Jurkat, Clone E6-1 (cell line): ENCODE measurements at regions not wholly inside any gene's neighbourhood (a gene's known extent, or its start where the extent isn't known, plus 50 kb on each side); places are given as distances from the start of the nearest gene placed in this dataset.
"Not testable (repeated sequence)": the region's sequence is repeated elsewhere in the genome, so short reads cannot be mapped to it uniquely, and the experiment has no call there.

Experiments
- DNase-seq: peaks from one replicate; pipeline ENCODE4 v3.0.0-alpha.2; 2011; ENCODE audit warnings: low read depth, low spot score
- H3K4me3 ChIP-seq: 2 replicates; pipeline ENCODE4 v1.5.1; 2011; ENCODE audit warnings: mild to moderate bottlenecking, low read length, control low read depth, moderate library complexity

DNA sequence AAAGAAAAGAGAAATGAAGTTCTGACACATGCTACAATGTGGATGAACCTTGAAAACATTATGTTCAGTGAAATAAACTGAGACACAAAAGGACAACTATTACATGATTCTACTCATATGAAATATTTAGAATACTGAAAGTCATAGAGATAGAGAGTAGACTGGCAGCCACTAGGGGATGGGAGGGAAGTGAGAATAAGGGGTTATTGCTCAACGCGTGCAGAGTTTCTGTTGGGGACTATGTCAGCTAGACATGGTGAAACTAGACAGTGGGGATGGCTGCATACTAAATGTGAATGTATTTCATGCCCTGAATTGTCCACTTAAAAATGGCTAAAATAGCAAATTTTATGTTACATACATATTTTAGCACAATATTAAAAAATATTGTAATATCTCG is 108.7 kb upstream of the ATL2 start:
- no peak for DNase-seq
- H3K4me3 ChIP-seq = no peak overlapping the region

DNA sequence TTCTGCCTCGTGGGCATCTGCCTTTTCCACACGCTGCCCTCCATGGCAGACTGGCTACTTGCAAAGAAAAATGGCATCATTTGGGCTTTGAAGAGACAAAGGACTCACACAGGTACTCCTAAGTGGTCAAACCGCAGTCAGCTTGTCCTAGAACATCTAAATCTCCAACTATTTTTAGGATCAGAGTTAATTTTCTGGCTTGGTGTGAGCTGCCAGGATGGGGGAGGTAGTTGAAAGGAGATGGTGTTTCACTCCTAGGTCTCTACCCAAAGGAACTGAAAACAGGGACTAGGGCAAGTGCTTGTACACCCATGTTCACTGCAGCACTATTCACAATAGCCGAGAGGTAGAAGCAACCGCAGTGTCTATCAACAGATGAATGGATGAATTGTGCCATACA is 107.9 kb upstream of the ATL2 start:
- no peak for DNase-seq
- no peak overlapping the region for H3K4me3 ChIP-seq

DNA sequence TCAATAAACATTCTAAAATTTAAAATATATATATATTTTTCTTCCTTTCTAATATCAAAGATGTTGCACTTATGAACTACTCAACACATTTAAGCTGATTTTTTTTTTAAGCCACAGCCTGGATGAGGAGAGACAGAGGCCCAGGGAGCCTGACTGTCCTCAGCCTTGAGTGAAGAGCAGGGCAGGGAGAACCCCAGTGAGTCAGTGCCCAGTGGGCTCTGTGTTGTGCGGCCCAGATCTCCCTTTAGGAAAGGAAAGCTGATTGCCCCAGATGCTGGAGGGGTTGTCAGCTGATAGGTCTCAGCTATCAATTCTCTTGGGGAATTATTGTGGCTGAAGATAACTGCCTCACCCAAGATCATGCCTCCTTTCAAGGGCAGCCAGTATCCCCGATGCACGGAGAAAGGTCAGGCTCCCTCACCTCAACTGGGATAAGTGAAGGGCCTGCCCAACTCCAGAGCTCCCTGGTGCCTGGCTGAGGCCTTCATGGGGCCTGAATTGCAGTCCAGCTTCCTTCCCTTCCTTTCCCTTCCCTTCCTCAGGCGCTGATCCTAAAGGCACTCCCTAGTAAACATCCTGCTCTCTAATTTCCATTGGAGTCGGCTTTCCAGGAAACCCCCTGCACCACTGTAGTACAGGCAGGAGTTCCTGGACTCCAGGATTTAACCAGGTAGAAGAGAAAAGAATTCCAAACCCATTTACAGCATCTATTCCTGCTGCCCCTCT is 106.9 kb upstream of the ATL2 start:
- DNase-seq = no peak
- H3K4me3 ChIP-seq = no peak overlapping the region

DNA sequence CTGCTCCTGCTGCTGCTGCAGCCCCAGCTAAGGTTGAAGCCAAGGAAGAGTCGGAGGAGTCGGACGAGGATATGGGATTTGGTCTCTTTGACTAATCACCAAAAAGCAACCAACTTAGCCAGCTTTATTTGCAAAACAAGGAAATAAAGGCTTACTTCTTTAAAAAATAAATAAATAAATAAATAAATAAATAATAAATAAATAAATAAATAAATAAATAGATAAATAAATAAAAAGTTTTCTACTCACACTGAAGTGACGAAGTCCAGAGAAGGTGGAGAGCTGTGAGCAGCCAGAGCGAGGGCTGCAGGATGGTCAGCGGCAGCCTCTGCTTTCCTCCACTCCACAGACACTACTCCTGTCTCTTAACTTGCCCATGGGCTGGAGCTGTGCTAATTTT is 105.6 kb upstream of the ATL2 start:
- H3K4me3 ChIP-seq, DNase-seq: not testable (repeated sequence)

DNA sequence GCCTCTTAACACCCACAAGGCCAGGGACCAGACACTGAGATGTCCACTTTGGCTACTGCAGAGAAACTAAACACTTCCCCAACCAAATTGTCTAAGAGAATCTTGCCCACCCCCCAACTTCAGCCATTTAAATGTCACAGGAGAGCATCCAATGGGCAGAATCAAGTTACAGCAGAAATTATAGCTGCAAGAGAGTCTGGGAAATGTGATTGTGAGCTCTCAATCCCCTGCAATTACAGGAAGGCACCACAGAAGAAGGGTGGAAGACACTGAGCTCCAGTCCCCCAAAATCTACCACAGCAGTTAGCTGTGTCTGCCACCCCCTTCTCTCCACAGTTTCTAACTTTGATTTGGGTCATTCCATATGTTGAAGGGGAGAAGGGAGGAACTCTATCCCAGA is 103.5 kb upstream of the ATL2 start:
- no peak overlapping the region for H3K4me3 ChIP-seq
- DNase-seq = no peak

DNA sequence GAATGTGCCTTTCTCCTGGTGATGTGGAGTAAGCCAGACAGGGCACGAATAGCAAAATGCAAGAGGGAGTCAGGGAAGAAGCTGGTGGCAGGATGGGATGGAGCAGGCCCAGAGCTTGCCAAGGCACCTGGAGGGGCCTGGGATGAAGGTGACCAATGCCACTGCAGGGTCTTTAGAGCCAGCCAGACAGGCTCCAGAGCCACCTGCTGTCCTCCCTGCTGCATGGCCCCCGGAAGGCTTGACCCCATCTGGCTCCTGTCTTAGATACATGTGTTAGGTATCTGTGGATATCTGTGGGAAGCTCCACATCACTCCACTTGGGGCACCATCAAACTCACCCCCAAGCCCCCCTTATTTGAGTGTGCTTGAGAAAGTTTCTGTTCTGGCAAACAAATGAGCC is 99.9 kb upstream of the ATL2 start:
- no peak for DNase-seq

DNA sequence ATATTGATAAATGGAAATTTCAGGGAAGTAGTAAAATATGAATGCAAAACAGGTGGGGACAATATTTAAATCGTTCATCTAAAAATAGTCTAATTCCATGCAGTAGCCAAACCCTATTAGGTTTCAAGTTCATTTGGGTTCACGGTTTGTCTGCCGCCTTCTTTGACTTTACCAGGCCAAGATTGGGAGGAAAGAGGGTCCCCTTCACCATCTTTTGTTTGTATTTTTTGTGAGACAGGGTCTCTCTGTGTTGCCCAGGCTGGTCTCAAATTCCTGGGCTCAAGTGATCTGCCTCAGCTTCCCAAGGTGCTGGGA is 98.5 kb upstream of the ATL2 start:
- H3K4me3 ChIP-seq = no peak overlapping the region
- no peak for DNase-seq

More for the DNA sequence above, 99.9 kb upstream of the ATL2 start:
- no peak overlapping the region for H3K4me3 ChIP-seq

DNA sequence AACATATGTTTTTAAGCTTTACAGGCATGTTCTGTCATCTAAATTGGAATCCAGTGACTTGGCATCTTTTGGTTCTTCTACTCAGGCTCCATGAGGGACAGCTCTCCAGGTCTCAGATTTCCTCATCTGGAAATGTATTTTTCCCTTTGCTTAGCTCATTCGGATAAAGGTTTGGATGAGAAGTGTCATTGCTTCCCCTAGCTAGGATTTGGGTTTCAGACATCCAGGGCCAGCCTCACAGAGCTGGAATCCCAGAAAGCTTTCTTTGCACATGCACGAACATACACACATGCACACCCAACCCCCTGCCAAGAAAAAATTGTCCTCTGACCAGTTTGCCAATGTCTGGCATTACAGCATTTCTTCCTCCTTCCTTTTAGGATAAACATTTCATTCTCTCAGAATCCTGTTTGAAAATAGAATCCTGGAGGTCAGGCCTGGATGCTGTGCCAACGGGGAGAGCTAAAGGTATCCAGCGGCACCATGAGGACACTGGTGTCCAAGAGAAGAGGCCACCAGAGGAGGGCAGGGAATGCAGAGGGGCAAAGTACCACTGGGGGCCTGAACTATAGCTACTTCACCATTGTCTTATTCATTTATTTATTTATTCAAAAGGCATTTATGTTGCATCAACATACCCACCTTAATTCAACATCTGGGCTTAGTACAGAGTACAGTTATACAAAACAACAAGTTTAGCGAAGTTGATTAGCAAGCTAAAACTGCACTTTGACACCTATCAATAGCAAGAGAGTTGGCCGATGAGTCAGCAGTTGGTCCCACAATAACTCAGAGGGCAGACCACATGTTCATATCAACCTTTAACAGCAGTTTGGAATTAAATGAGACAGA is 97.9 kb upstream of the ATL2 start:
- no peak for DNase-seq
- no peak overlapping the region for H3K4me3 ChIP-seq

DNA sequence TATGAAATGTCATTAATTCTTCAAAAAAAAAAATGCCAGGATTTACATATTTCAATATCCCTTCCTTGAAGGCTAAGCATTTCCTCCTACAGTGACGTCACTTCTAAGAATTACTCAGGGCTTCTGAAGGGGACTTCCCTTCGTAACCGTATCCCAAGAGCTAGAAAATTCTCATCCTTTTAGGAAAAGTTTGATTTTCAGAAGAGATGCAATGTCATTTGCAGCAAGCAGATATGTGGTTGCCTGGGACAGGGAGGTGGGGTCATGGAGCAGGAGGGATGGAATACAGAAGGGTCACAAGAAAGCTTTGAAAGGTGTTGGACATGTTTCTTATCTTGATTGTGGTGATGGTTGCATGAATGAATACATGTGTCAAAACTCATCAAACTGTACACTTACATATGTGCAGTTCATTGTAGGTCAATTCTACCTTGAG is 97.0 kb upstream of the ATL2 start:
- no peak overlapping the region for H3K4me3 ChIP-seq
- DNase-seq = no peak

DNA sequence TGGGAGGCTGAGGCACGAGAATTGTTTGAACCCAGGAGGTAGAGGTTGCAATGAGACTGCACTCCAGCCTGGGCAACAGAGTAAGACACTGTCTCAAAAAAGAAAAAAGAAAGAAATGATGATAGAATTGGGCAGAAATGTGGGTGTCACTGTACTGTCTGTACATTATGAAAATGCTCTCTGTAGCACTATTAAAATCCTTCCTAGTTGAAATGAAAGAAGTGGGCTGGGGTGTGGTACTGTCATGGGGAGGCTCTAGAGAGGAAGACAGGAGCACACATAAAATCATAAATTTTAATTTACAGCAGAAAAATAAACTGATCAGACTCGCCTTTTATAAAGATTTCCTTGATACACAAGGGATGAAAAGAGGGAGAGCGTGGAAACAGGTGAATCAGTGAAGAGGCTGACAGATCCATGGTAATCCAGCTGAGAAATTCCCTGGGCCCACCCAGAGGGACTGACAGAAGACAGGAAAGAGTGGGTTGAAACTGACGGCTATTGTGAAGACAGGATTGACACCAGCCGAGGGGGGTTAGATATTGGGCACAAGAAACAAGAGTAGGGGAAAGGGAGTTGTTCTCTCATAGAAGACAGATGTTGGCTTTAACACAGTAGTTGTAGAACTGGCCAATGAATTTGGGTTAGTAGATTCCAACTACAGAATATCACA is 96.4 kb upstream of the ATL2 start:
- no peak for DNase-seq
- H3K4me3 ChIP-seq = no peak overlapping the region

DNA sequence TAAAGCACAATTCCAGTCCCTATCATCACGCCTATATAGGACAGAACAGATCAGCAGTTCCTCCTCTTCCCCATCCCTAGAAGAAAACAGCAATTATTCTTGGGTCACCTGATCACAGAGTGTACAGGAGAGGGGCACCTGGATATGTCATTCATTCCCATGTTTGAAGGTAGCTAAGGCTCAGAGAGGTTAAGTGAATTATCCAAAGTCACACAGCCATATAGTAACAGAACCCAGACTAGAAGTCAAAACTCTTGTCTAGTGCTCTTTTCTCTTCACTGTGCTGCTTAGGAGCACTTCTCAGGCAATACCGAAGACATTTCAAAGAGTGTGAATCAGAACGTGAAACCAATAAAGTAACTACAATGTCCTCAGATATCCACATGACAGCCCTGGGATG is 93.0 kb upstream of the ATL2 start:
- DNase-seq = no peak
- H3K4me3 ChIP-seq = no peak overlapping the region

DNA sequence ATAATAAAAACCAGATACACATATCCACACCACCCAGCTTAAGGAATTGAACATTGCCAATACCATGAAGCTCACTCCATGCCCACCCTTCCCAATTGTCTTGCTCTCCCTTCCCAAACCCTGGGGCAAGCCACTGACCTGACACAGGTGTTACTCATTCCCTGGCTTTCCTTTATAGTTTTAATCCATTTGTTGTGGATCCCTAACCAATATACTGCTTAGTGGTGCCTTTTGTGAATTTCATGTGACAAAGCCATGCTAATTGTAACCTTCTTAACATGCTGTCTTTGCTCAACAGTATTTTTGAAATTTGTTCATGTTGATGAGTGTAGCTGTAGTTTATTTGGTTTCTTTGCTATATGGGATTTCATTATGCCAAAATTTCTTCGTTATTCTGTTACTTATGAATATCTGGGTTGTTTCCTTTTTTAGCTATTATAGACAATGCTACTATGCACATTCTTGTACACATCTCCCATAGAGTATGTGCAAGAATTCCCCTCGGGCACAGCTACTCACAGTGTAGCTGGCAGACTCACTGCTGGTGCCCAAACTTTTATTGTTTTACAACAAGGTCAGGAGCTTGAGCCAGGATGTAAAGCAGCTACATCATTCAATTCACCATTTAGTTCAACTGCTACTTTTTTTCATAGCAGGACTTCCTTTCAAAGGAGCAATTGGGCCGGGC is 90.8 kb upstream of the ATL2 start:
- DNase-seq = no peak

DNA sequence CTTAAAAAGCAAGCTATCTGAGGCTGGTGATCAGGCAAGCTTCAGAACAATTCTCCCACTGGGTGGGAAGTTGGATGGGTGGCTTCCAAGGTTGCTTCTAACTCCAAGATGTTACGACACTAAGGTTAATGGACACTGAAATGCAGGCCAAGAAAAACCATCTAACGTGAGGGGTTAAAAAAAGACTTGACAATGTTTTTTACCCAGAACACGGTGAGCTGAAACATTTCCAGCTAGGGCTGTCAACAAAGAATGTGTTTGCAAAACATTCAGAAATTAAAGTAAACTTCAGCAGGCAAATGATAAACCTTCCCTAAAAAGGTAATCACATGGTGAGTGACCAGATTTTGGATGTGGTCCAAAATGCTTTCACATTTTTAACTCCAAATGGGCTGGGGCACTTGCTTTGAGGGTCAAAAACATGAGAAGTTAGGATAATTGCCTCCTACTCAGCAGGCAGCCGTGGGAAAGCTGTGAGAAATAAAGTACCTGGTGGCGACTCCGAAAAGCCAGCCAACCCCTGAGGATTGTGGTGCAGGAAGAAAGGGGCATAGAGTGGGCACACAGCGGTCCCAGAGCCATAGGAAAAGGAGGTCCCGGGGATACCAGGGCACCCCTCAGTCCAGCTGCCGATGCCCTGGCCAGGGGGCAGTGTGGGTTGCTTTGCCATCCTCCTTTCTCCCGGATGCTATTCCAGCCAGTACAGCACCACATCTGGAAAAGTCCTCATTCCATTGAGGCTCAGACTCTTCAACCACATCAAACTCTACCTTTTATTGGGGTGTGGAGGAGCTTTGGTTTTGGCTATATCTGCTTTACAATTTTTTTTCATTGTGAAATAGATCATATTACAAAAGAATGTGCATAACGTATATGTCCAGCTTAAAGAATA is 90.0 kb upstream of the ATL2 start:
- DNase-seq = no peak
- no peak overlapping the region for H3K4me3 ChIP-seq

More for the DNA sequence above, 90.8 kb upstream of the ATL2 start:
- no peak overlapping the region for H3K4me3 ChIP-seq

DNA sequence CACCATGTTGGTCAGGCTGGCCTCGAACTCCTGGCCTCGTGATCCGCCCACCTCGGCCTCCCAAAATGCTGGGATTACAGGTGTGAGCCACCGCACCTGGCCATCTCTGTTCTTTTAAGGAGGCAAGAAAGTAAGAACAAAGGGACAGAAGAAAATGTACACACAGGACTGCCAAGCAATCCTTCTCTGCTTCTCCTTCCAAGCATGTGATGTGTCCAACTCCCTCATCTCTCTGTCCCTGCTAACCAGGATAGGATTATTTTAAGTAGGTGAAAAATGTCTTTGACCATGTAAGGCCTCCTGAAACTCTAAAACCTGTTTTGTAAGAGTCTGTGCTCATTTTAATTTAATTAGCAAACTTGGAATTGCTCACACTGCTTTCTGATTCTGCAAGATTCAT is 89.3 kb upstream of the ATL2 start:
- H3K4me3 ChIP-seq = no peak overlapping the region
- DNase-seq = no peak

DNA sequence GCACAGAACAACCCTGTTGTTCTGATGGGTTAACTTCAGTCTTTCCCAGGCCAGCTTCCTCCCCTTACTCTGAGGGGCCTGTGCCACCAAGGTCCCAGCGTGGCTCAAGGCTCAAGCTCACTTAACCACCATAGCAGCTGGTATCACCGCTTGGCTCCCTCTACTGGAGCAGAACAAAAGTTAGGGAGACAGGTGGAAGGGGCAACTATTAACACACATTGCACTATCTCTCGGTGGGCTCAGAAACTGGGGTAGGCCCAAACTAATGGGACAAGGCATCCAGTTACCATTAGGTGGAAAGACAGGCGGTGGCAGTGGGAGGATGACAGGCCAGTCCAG is 88.7 kb upstream of the ATL2 start:
- H3K4me3 ChIP-seq = no peak overlapping the region
- DNase-seq = no peak

DNA sequence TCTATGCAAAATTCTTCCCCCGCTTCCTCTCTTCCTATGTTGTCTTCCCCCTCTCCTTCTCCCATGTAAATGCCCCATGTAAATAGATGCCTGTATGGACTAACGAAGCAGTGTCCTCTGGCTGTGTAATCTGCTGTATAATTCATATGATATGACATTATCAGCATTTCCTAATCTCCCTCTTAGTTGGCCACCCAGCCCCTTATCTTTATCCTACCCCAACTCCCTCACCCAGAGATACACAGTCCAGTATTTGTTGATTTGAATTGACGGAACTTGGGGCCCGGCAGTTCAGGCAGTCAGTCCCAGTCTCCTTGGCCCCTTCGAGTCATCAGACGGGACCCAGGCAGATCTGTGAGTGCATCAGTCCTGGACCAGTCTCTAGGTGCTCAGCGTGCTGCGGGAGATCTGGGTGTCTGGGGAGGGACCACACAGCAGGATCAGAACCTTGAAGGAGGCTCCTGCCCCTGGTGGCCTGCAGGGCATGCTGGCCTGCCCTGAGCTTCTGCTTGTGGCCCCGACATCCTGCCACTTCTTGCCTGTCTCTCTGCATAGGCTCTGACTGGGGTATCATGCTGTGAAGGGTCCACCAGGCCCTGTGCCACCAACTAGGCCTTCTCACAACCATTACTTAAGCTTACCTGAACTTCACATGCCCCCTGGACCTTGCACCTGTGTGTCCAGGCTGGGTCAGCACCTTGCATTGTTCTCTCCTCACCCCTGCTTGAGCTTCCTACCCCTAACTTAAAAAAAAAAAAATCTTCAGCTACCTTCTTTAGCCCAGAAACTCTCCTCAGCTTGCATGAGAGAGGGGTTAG is 88.1 kb upstream of the ATL2 start:
- DNase-seq = no peak

DNA sequence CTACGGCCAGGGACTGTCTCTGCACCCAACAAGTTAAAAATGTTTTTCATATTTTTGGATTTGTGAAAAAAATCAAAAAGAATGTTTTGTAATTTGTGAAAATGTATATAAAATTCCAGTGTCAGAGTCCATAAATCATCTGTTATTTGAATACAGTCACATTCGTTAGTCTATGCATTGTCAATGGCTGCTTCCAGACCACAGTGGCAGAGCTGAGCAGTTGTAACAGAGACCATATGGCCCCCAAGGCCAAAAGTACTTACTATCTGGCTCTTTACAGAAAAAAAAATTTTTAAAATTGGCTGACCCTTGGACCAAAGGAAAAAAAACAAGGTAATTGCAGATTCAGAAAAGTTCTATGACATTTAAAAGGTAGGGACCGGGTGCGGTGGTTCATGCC is 86.7 kb upstream of the ATL2 start:
- H3K4me3 ChIP-seq = no peak overlapping the region
- no peak for DNase-seq

More for the DNA sequence above, 88.1 kb upstream of the ATL2 start:
- H3K4me3 ChIP-seq = no peak overlapping the region

DNA sequence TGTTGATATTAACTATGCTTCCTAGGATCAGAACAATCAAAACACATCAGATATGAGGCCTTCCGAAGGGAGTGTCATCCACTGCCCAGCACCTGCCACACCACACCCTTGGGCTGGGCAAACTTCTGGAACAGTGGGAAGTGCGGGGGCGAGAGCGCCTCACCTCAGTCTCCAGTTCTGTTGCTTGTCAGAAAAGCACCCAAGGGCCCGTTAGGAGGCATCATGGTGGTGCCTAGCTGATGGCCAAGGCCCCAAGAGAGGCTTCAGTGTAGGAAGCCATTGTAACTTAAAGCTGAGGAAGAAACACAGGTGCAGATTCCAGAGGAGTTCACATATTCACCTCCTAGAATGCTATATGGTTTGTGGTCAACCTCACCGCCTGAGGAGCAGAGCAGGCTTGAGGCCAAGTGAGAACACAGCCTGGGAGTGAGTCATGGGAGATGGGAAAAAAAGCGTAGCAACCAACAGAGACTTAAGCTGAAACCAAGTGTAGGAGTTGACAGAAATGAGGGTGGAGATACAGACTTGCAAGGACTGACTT is 85.1 kb upstream of the ATL2 start:
- DNase-seq = no peak
- H3K4me3 ChIP-seq = no peak overlapping the region
